Caco-2 (cell line): ENCODE measurements at regions not wholly inside any gene's neighbourhood (a gene's known extent, or its start where the extent isn't known, plus 50 kb on each side); places are given as distances from the start of the nearest gene placed in this dataset.

ENCODE experiments used
- BruUV-seq: library from RNA; stranded (reverse); fragments of 400-500 nt; replicated peaks from 2 replicates; lab custom pipeline; 2021; lab: Mats Ljungman, UMichigan
- CTCF ChIA-PET: fragments of 300-600 bp; sonication (Branson Sonifier 250); formaldehyde crosslinking; loops from one replicate; lab custom pipeline; 2022; ENCODE audit warnings: antibody characterized with exemption; lab: Charles Lee
- POLR2A ChIA-PET: fragments of 300-600 bp; sonication (Branson Sonifier 250); formaldehyde crosslinking; loops from one replicate; lab custom pipeline; 2022; ENCODE audit warnings: antibody characterized with exemption; lab: Charles Lee
- DNase-seq, 2 experiments: peaks; one replicate each; pipeline versions ENCODE4 v3.0.0 to v3.0.0-alpha.2; 2020 to 2022
- H3K27me3 ChIP-seq: replicated peaks from 2 replicates; pipeline ENCODE4 v1.6.0; 2011; ENCODE audit warnings: low read length; ENCODE audit not compliant: control insufficient read depth, insufficient read depth
- H3K36me3 ChIP-seq: 2 replicates; pipeline ENCODE4 v1.5.1; 2011; ENCODE audit warnings: low read length; ENCODE audit not compliant: control insufficient read depth, insufficient read depth
- H3K4me1 ChIP-seq: fragments of 250-450 bp; sonication (Bioruptor Pico); 2 replicates; pipeline ENCODE4 v1.5.1; 2020; ENCODE audit warnings: mild to moderate bottlenecking
- H3K4me3 ChIP-seq: 2 replicates; pipeline ENCODE4 v1.5.1; 2011; ENCODE audit warnings: low read depth, mild to moderate bottlenecking, control low read depth, low read length
- H3K9me3 ChIP-seq: fragments of 250-450 bp; sonication (Bioruptor Pico); 2 replicates; pipeline ENCODE4 v1.5.1; 2020; ENCODE audit warnings: mild to moderate bottlenecking, moderate library complexity
- H3K27ac Mint-ChIP-seq: one replicate; pipeline ENCODE4 v1.8.0; 2022; ENCODE audit warnings: mixed read lengths; ENCODE audit not compliant: unreplicated experiment
- H3K27me3 Mint-ChIP-seq: one replicate; pipeline ENCODE4 v1.8.0; 2022; ENCODE audit warnings: mixed read lengths; ENCODE audit not compliant: insufficient read depth, unreplicated experiment
- H3K36me3 Mint-ChIP-seq: one replicate; pipeline ENCODE4 v1.8.0; 2022; ENCODE audit warnings: mild to moderate bottlenecking, mixed read lengths; ENCODE audit not compliant: insufficient read depth, unreplicated experiment
- H3K4me1 Mint-ChIP-seq: one replicate; pipeline ENCODE4 v1.8.0; 2022; ENCODE audit warnings: low read depth, mixed read lengths; ENCODE audit not compliant: unreplicated experiment
- H3K4me3 Mint-ChIP-seq: one replicate; pipeline ENCODE4 v1.8.0; 2022; ENCODE audit warnings: mild to moderate bottlenecking, moderate library complexity, mixed read lengths; ENCODE audit not compliant: unreplicated experiment
- H3K9me3 Mint-ChIP-seq: one replicate; pipeline ENCODE4 v1.8.0; 2022; ENCODE audit warnings: mixed read lengths; ENCODE audit not compliant: unreplicated experiment
- intact Hi-C: fragments of 100-400 bp; cut with micrococcal nuclease; formaldehyde crosslinking; loops from one replicate; pipeline ENCODE4 v1.10.0; 2022; ENCODE audit not compliant: unreplicated experiment
- TF ChIP-seq, protein P1 (sequence below), 2 experiments: fragments of 200-600 bp in 1 of 2; IDR thresholded peaks; 1 replicate in 1 of 2; 2 replicates in 1 of 2; pipeline versions ENCODE4 v1.5.1 to v1.8.0; 2011 to 2022; ENCODE audit warnings: antibody characterized with exemption in 1 of 2, control low read depth in 1 of 2, inconsistent platforms in 1 of 2, low read depth in 1 of 2, low read length in 1 of 2, mild to moderate bottlenecking in 1 of 2, moderate library complexity in 1 of 2; ENCODE audit not compliant: insufficient read depth in 1 of 2, severe bottlenecking in 1 of 2, unreplicated experiment in 1 of 2

GRCh38 chr1:24254783-24255182 is 64.4 kb upstream of the GRHL3 start:
- POLR2A ChIA-PET = interaction anchor here (0.5 kb wide), 1 partner anchor 104 kb away, joined by 6 read pairs; no protein-coding TSS in a partner anchor
- Mint-ChIP-seq H3K9me3 (no peaks in the 10 kb centered on the region), H3K27ac (no peak overlapping the region), H3K36me3 (no peaks in the 10 kb centered on the region), H3K27me3 (peaks cover 2% of the 10 kb centered on the region), H3K4me3 (no peak overlapping the region), H3K4me1 (no peaks in the 10 kb centered on the region)
- H3K4me1 ChIP-seq = no peaks in the 10 kb centered on the region
- no peaks in the 10 kb centered on the region for H3K36me3 ChIP-seq
- intact Hi-C loops = no loop called here
- no peaks in the 10 kb centered on the region for H3K9me3 ChIP-seq
- TF ChIP-seq, protein P1, sequence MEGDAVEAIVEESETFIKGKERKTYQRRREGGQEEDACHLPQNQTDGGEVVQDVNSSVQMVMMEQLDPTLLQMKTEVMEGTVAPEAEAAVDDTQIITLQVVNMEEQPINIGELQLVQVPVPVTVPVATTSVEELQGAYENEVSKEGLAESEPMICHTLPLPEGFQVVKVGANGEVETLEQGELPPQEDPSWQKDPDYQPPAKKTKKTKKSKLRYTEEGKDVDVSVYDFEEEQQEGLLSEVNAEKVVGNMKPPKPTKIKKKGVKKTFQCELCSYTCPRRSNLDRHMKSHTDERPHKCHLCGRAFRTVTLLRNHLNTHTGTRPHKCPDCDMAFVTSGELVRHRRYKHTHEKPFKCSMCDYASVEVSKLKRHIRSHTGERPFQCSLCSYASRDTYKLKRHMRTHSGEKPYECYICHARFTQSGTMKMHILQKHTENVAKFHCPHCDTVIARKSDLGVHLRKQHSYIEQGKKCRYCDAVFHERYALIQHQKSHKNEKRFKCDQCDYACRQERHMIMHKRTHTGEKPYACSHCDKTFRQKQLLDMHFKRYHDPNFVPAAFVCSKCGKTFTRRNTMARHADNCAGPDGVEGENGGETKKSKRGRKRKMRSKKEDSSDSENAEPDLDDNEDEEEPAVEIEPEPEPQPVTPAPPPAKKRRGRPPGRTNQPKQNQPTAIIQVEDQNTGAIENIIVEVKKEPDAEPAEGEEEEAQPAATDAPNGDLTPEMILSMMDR (IDR thresholded peaks at IDR 0.05; ENCODE audit: insufficient read depth in 1 of 2, low read depth in 1 of 2, low read length in 1 of 2, severe bottlenecking in 1 of 2, unreplicated experiment in 1 of 2) = no peak
- no peak overlapping the region for H3K4me3 ChIP-seq
- H3K27me3 ChIP-seq = no peaks in the 10 kb centered on the region
- BruUV-seq = no TSS peak
- DNase-seq = no peak
- CTCF ChIA-PET = no interaction called here

DNA sequence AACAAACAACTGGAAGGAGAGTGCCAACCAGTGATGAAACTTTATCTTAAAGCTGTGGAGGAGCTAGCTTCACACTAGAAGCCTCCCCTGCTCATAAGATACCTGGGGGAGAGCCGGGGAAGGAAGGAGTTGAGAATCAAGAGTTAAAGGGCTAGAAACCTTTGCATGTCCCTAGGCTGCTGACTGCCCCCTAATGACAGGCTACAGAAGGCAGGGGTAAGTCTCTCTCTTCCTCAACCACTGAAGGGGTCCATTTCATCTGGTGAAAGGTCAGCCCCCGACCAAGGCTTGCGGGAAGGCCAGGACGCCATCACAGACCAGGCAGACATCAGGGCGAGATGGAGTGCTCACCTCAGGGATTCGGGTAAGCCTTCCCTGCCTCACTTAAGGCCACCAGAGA is 65.6 kb upstream of the GRHL3 start:
- no peaks in the 10 kb centered on the region for H3K4me1 Mint-ChIP-seq
- no peaks in the 10 kb centered on the region for H3K27me3 Mint-ChIP-seq
- TF ChIP-seq, protein P1 (IDR thresholded peaks at IDR 0.05; ENCODE audit: insufficient read depth in 1 of 2, low read depth in 1 of 2, low read length in 1 of 2, severe bottlenecking in 1 of 2, unreplicated experiment in 1 of 2) = no peak
- CTCF ChIA-PET = no interaction called here
- DNase-seq = no peak
- H3K9me3 ChIP-seq = no peaks in the 10 kb centered on the region
- H3K27ac Mint-ChIP-seq = no peak overlapping the region
- no peaks in the 10 kb centered on the region for H3K4me1 ChIP-seq
- no peaks in the 10 kb centered on the region for H3K36me3 Mint-ChIP-seq
- intact Hi-C loops = no loop called here
- BruUV-seq = no TSS peak
- POLR2A ChIA-PET = no interaction called here
- H3K9me3 Mint-ChIP-seq = no peaks in the 10 kb centered on the region
- no peaks in the 10 kb centered on the region for H3K36me3 ChIP-seq
- H3K4me3 ChIP-seq = no peak overlapping the region
- no peaks in the 10 kb centered on the region for H3K27me3 ChIP-seq
- H3K4me3 Mint-ChIP-seq = no peak overlapping the region

- BruUV-seq = no TSS peak
- Mint-ChIP-seq H3K27ac (no peak overlapping the region), H3K4me1 (no peaks in the 10 kb centered on the region), H3K27me3 (no peaks in the 10 kb centered on the region), H3K9me3 (no peaks in the 10 kb centered on the region), H3K4me3 (no peak overlapping the region), H3K36me3 (no peaks in the 10 kb centered on the region)
- Histone ChIP-seq H3K9me3 (no peaks in the 10 kb centered on the region), H3K4me1 (no peaks in the 10 kb centered on the region), H3K4me3 (no peak overlapping the region), H3K36me3 (no peaks in the 10 kb centered on the region), H3K27me3 (no peaks in the 10 kb centered on the region)
- POLR2A ChIA-PET = no interaction called here
- TF ChIP-seq, protein P1 (IDR thresholded peaks at IDR 0.05; ENCODE audit: insufficient read depth in 1 of 2, low read depth in 1 of 2, low read length in 1 of 2, severe bottlenecking in 1 of 2, unreplicated experiment in 1 of 2) = no peak
- no peak for DNase-seq
- CTCF ChIA-PET = no interaction called here
- intact Hi-C loops = no loop called here
These were observed 65.2 kb upstream of the IFNLR1 start for GRCh38 chr1:24252185-24252780.
